ENCODE measurements at regions not wholly inside any gene's neighbourhood (a gene's known extent, or its start where the extent isn't known, plus 50 kb on each side); places are given as distances from the start of the nearest gene placed in this dataset.

DNA sequence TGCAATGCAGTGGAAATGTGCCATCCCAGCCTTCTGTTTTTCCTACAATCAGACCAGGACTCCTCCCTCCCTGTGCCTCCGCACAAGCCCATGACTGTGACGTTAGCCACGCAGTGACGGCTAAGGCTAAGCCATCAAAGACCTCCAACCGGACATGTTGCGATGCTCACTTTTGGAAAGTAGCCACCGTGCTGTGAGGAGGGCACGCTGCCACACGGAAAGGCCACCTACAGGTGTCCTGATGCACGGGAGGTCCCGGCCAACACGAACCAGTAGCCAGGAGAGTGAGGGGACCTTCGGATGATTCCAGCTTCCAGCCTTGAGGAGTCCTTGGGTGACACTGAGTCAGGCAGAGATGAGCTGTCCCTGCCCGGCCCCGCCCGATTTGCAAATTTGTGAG lies 53.9 kb downstream of the FOXL1 start:
- FAIRE-seq, result no peak

DNA sequence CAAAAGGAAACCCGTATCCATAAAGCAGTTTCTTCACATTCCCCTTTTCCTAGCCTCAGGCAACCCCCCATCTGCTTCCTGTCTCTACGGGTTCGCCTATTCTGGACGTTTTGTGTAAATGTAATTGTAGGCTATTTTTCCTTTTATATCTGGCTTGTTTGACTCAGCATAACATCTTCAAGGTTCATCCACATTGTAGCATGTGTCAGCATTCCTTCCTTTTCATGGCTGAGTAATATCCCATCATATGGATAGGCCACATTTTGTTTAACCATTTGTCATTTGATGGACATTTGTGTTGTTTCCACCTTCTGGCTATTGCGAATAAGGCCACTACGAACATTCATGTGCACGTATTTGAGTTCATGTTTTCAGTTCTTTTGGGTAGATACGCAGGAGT lies 54.6 kb downstream of the FOXL1 start:
- no peak for FAIRE-seq

DNA sequence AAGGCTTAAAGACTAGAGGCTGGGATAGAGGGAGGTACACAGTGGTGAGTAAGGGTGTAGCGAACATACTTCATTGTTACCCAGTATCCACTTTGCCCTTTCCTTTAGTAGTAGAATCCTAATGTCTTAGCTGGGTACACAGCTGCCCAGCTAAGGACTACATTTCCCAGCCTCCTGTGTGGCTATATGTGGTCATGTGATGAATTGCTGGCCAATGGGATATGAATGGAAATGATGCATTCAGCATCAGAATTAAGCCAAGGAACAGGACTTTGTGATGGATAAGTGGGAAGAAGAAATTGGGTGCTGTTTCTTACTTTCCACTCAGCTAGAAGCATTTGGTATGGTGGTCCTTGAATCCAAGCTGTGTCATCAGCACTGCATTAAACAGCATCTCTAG lies 55.9 kb downstream of the FOXL1 start:
- no peak for FAIRE-seq

DNA sequence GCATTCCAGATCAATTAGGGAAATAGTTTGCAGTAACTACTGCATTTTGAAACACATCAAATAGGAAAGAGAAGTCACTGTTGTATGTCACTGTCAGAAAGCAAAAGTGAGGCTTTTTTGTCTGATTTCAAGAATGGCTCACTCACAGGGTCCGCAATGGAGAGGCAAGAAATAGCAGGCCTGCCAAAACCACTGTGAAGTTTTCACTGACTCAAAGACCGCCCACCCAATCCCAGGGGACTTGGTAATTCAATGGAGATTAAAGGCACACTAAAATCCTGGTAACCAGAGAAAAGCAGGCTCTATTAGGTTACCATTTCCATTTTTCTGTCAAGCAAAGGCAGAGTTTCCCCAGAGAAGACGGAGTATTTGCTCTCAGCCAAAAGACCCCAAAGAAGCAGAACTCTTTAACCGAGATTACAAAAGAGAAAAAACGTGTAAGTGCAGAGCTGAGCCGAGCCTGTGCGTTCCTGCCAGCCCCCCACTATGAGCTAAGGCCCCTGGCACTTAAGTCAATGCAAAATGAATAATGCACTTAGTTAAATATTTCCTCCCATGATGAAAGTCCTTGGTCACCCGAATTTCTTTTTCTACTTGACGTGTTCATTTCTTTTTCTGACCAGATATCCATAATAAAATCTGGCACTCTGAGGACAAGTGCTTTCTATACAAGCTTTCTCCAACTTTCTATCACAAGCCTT lies 57.0 kb downstream of the FOXL1 start:
- no peak for FAIRE-seq

DNA sequence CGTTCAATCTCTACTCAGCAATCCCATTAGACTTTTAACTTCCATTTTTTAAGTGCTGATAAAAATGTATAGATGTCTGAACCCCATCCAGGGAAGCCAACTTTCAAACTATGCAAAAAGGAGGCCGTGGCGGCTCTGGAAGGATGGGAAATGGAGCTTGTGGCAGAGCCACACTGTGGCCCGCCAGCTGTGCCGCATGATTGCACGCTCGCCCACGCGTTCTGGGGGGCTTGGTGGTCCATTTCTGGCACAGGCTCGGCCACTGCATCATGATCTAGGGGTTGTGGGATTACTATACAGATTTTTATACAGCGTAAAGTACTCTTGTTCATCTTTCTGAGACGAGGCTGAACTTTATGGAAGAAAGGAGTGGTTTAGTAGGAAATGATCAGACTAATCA lies 57.6 kb downstream of the FOXL1 start:
- no peak for FAIRE-seq

DNA sequence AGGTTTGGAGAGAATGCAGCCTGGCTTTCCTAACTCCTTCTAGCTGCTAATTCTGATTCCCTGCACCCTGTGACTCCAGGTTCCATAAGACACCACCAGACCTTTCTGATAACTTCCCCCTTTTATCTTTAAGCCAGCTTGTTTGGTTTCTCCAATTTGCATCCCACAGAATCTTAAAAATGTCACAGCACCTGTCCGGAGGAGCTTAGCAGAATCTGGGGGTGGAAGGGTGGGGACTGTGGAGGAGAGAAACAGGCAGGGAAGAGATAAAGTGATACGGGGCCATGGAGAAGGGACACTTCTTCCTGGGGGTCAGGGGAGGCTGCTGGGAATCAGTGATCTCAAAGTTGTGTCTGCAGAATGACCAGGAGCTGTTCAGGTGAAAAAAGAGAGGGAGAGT lies 59.4 kb downstream of the FOXL1 start:
- FAIRE-seq, result no peak

DNA sequence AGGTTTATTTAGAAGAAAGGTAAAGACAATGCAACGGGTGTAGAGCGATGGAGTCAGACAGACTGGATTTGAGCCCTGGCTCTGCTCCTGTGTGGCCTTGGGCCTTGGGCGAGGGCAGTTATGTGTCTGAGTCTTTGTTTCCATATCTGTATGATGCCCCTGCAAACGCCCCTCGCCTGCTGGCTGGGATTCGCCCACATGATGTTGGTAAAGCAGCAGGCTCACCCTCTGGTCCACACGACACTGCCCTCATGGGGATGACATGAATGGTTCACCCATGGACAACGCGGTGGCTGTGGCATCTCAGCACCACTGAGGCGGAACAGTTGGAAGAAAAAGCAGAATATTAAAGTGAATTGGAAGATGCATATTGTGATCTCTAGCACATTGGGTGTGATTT lies 60.3 kb downstream of the FOXL1 start:
- FAIRE-seq, result no peak

DNA sequence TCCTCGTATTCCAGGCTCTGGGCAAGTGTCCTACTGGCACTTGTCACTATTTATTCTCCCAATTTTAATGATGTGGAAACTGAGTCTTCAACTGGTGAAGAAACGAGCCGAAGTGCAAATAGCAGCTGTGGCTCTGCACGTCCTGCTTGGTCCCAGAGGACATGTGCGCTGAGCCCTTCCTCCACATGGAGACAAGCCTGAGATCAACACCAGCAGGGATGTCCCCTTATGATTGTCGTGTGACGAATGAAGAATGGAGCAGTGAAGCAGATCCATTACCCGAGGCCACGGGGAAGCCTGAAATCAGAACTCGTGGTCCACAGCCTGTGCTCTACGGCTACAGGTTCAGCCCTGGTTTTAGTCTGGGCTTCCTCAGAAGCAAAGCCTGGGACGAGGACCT lies 61.0 kb downstream of the FOXL1 start:
- FAIRE-seq, result no peak

DNA sequence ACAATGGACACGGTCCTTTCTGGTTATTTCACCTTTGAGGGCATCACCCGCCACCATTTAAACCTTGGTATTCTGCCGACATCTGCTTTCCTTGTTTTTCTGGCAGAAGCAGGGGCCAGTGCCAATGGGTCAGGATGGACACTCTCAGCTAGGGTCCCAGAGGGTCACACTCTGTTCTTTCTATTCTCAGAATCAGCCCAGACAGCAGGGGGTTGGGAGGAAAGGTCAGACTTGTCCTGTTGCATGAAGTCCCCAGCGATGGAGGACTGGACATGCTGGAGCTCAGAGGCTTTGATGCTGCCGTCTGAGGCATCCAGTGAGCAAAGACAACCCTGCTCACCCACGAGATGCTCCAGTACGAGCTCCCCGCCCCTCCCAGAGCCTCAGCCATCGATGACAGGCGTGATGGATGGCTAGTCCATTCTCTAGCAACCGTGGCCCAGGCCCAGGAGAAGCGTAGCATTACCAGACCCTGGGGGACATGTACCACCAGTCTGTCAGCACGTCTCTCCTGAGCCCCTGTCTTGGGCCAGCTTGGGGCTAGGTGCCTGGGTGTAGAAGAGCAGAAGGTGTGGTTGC lies 62.0 kb downstream of the FOXL1 start:
- no peak for FAIRE-seq

DNA sequence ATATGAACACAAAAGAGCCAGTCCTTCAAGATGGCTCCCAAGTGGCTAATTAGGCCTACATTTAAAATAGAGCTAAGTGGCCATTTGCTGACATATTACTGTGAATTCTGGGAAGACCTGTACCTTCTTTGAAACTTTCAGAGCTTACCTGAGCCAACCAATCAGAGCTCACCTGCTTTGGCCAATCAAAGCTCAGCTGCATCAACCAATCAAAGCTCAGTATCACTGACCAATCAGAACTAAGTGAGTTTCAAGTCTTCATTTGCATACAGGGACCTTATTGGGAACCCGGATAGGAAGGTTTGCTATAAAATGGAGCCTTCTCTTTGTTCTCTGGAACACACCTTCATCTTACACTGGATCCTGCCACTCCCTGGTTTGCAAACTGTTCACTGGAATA lies 63.7 kb downstream of the FOXL1 start:
- no peak for FAIRE-seq

DNA sequence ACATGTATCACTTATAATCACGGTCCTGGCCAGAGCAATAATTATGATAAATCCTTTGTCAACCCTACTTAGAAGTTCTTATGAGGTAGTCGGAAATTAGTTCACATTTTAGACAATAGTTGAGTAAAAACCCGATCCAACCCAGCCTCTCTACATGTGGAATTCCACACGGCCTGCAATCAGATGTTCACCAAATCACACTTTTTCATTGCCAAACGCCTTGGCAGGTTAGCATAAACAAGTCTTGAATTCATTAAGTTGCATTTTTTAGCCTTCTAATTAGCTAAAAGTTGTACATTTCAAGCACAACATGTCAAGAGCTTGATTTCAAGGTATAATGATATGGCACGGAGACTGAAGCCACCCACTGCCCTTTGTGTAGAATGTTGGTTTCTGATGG lies 65.3 kb downstream of the FOXL1 start:
- no peak for FAIRE-seq

DNA sequence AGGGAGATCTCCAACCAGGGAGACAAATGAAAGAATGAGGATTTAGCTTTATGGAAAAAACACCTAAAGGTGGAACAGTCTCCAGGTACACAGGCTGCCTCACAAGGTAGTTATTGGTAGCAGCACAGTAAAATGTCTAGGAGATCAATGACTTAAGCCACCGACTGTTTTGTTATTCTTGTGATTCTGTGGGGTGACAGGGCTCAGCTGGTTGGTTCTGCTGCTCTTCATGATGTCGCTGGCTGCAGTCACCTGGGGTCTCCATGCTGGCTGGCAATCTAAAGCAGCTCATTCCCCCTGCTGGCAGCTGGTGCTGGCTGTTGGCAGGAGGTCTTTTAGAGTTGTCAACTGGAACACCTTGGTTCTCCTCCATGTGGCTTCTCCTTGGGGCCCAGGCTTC lies 69.2 kb downstream of the FOXL1 start:
- no peak for FAIRE-seq

DNA sequence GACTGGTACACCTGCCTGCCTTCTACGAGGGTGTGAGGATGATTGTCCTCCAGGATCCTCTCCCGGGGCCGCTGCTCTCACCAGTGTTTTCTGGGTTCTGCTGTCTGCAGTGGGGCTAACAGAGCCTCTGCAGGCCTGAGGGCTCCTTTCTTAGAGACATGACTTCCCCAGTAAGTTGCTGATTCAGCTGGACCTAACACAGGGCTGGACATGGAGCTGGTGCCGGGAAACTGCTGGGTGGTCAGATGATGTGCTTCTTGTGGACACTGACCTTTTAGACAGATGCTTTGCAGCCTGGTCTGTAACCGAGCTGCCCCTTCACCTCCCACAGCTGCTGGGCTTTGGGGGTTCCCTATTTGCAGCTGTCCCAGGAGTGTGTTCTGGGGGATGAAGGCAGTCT lies 71.5 kb downstream of the FOXL1 start:
- FAIRE-seq, result no peak

DNA sequence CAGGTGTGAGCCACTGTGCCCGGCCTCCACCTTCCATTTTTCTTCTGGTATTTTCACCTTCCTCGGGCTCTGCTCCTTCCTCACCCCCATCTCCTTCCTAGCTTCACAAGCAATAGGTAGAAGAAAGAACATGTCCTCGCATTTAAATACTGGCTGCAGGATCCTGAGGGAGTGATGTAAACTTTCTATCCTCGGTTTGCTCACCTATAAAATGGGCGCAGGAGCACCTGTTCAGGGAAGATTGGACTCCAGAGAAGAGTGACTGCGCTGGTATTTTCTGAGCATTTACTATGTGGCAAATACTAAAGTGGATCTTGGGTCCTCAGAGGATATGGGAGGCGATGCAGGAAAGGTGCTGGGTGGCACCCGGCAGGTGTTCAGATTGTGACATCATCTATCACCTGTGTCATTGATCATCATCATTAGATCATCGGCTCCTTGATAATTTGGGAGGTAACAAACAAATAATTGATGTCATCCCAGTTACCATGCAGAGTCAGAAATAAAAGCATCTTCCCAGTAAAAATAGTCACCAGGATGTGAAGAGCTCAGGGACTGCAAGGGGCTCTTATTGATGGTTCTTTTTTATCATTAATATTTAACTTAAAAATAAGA lies 72.8 kb downstream of the FOXL1 start:
- FAIRE-seq, result no peak

DNA sequence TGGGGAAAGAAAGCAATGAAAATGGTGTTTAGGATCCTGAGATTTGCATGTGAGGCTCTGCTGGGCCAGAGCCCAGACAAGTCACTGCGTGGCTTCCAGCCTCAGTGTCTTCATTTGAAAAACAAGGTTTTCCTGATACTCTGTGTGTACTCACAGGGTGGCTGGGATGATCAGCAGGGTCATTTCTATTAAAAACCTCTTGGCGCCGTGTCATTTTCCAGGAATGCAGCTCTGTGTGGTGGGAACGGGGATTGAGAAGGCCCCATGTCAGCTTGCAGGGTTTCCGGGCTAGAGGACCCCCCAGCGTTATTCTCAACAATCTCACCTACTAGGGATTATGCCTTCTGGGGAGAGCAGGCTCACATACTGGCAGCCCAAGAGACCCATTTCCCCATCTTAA lies 73.5 kb downstream of the FOXL1 start:
- no peak for FAIRE-seq

DNA sequence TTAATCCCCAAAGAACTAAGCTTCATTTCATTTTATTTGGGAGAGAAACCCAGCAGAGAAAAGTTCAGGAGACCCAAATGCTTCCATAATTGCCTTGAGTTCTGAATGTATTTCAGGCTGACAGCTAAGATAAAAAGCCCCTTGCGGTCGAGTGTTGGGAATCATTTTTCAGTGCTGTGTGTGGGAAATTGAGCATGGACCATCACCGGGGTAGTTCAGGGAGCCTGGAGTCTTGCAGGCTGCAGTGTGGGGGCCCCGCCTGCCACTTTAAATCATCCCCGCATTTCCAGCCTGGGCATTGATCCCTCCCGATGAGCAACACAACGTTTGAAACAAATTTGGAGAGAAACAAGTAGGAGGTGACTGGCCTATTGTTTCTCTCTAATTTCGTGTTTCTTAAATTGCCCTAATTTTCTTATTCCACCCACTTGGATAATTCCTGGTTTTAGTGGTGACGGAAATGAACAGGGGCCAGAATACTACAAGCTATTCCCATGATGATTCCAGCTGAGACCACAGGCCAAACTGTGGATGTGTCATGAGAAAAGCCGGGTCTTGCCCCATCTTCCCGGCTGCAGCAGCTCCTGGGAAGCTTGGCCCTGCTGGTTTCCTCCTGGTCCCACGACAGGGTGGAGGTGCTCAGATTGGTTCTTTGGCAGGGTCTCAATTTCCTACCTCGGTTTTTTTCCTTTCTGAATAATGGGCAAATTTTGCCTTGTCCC lies 75.1 kb downstream of the FOXL1 start:
- no peak for FAIRE-seq

DNA sequence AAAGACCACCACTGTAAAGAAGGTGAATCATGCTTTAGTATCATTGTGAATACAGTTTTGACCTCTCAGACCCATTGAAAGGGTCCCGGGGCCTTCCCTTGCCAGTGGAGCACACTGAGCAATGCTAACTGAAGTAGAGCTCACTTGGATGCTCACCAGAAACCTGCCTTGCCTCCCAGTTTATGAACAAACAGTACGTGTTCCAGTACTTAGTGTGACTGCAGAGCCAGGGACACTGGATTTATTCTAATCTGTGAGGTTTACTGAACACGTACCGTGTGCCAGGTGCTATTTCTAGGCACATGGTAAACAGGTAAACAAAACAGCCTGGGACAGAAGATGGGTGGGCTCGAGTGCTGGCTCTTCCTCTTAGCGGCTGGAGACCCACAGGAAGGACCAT lies 79.6 kb downstream of the FOXL1 start:
- no peak for FAIRE-seq

DNA sequence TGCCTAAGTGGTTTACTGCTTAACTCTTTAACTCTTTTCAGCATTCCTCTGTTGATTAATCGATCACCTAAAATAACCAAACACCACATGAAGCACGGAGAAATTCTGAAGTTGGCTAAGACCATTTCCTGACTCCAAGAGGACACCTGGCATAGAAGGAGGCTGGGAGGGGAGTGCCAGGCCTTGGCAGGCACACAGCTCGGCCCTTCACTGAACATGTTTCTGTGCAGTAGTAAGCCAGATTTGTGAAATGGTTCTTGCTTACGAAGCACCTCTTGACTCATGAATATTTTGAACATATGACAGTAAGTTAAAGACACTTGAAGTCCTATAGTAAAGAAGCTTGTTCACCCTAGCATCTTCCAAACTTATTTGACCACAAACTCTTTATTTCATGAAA lies 82.3 kb downstream of the FOXL1 start:
- FAIRE-seq, result no peak

DNA sequence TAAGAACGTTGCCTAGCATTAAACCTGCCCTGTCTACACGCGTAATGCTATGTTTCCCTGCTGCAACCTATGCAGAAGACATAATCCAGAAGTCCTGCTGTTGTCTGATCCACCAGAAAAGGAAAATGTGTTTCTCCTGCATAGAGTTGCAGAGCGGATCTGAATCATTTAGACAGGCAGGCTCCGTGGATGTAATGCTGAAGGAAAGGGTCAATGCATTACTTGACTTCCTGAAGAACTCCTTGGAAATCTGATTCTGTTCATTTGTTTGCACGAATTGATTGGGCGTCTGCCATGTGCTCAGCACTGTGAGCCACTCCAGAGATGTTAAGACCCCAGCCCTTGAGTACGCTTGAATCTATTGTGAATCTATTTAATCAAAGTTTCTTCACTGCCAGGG lies 83.4 kb downstream of the FOXL1 start:
- no peak for FAIRE-seq

DNA sequence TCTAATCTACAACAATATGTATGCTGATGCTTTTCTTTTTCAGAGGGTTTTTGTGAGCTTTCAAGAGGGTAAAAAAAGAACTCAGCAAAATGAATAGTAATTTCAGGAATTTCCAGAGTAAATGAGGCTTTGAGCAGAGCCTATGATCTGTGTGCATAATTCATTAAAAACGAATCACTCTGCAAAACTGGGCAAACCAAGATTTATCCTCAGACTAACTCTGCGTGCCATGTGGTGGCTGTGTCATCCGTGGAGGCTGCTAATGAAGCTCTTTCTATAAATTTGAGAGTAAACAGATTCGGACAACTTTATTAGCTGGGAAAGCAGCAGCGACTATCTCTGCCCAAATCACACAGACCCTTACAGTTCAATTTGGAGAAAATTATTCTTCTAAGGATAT lies 83.8 kb downstream of the FOXL1 start:
- no peak for FAIRE-seq

DNA sequence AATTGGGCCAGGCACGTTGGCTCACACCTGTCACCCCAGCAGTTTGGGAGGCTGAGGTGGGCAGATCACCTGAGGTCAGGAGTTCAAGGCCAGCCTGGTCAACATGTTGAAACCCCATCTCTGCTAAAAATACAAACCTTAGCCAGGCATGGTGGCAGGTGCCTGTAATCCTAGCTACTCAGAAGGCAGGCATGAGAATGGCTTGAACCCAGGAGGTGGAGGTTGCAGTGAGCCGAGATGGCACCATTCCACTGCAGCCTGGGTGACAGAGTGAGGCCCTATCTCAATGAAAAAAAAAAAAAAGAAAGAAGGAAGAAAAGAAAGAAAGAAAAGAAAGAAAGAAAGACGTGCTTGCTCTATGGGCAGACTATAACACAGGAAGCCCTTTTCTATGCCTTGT lies 84.4 kb downstream of the FOXL1 start:
- no peak for FAIRE-seq

DNA sequence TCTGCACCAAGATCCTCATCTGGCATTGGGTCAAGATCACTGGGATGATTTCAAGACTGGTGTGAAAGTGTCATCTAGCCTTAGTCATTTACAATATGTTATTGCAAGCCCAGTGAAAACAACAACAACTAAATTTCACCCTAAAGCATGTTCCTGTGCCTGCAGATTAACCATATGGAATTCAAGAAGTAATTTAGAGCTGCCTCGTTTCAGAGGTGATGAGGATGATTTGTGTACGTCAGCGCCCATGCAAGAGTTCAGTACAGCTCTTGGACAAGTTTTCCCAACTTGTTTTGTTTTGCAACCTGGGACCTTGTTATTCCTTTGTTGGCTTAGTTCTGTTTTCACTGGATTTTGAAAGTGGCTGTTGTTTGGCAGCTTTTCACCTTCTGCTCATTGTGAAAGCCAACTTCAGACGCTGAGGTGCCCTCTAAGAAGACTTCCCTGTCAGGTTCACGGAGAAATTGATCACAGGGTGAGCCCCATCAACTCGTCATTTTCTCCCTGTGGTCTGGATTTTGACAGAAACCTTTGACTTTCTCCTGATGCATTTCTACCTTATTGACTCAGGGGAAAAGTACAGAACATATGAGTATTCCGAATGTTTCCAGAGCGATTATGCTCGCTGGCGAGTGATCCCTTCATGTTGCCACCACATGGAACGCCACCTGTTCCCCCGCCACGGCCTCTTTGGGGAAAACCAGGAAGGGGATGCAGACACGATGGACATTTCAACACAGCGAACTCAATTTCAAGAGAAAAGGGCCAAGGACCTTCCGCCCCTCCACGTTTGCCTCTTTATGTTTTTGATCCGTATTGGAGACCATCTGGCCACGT lies 85.6 kb downstream of the FOXL1 start:
- no peak for FAIRE-seq

Measured in colon (tissue), 2 donors.